ENCODE measurements at regions not wholly inside any gene's neighbourhood (a gene's known extent, or its start where the extent isn't known, plus 50 kb on each side); places are given as distances from the start of the nearest gene placed in this dataset.

DNA sequence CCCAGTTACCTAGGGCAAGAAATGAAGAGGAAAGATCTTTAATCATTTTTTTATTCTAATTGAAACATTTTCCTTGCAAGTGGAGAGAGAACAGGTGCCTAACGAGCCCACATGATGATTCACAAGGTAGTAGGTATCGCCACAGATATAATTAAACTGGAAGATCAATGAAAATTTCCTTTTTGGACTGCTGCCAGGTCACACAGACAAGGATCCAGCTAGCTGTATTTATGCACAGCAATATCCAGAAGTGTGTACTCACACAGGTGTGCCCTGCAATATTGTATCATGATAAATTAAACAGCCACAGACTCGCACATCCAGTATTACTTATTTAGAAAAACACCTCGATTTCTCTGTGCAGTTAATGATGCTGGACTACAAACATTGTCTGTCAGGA lies 294.0 kb upstream of the SMARCA2 start:
- TF ChIP-seq SIN3A (IDR thresholded peaks at IDR 0.05; ENCODE audit: borderline replicate concordance, low read depth, low read length) (no peak), ELF1 (IDR thresholded peaks at IDR 0.05) (no peak), CTCF (IDR thresholded peaks at IDR 0.05) (no peak), RAD21 (IDR thresholded peaks at IDR 0.05; ENCODE audit: low read length) (no peak), CHD2 (IDR thresholded peaks at IDR 0.05; ENCODE audit: low read length, partially characterized antibody) (no peak), GABPA (IDR thresholded peaks at IDR 0.05; ENCODE audit: low read depth) (no peak), SMC3 (IDR thresholded peaks at IDR 0.05; ENCODE audit: low read depth, low read length) (no peak), USF2 (IDR thresholded peaks at IDR 0.05; ENCODE audit: borderline replicate concordance, low read depth, low read length) (no peak), GATA2 (CRISPR knock-in tag; IDR thresholded peaks at IDR 0.05) (no peak), RXRA (IDR thresholded peaks at IDR 0.05; ENCODE audit: borderline replicate concordance, low read depth) (no peak), FOXJ3 (CRISPR knock-in tag; IDR thresholded peaks at IDR 0.05) (no peak), NRF1 (IDR thresholded peaks at IDR 0.05; ENCODE audit: low read depth, low read length) (no peak), YY1 (IDR thresholded peaks at IDR 0.05; ENCODE audit: low read depth) (no peak), USF1 (IDR thresholded peaks at IDR 0.05; ENCODE audit: borderline replicate concordance, low read depth) (no peak), TCF12 (IDR thresholded peaks at IDR 0.05) (no peak), POLR2AphosphoS5 (IDR thresholded peaks at IDR 0.05; ENCODE audit: low read depth, low read length) (no peak)
- TF ChIP-seq, protein P1, sequence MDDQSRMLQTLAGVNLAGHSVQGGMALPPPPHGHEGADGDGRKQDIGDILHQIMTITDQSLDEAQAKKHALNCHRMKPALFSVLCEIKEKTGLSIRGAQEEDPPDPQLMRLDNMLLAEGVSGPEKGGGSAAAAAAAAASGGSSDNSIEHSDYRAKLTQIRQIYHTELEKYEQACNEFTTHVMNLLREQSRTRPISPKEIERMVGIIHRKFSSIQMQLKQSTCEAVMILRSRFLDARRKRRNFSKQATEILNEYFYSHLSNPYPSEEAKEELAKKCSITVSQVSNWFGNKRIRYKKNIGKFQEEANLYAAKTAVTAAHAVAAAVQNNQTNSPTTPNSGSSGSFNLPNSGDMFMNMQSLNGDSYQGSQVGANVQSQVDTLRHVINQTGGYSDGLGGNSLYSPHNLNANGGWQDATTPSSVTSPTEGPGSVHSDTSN (IDR thresholded peaks at IDR 0.05) = no peak
- TF ChIP-seq, protein P2, sequence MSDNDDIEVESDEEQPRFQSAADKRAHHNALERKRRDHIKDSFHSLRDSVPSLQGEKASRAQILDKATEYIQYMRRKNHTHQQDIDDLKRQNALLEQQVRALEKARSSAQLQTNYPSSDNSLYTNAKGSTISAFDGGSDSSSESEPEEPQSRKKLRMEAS (IDR thresholded peaks at IDR 0.05; ENCODE audit: low read depth) = no peak
- TF ChIP-seq, protein P3, sequence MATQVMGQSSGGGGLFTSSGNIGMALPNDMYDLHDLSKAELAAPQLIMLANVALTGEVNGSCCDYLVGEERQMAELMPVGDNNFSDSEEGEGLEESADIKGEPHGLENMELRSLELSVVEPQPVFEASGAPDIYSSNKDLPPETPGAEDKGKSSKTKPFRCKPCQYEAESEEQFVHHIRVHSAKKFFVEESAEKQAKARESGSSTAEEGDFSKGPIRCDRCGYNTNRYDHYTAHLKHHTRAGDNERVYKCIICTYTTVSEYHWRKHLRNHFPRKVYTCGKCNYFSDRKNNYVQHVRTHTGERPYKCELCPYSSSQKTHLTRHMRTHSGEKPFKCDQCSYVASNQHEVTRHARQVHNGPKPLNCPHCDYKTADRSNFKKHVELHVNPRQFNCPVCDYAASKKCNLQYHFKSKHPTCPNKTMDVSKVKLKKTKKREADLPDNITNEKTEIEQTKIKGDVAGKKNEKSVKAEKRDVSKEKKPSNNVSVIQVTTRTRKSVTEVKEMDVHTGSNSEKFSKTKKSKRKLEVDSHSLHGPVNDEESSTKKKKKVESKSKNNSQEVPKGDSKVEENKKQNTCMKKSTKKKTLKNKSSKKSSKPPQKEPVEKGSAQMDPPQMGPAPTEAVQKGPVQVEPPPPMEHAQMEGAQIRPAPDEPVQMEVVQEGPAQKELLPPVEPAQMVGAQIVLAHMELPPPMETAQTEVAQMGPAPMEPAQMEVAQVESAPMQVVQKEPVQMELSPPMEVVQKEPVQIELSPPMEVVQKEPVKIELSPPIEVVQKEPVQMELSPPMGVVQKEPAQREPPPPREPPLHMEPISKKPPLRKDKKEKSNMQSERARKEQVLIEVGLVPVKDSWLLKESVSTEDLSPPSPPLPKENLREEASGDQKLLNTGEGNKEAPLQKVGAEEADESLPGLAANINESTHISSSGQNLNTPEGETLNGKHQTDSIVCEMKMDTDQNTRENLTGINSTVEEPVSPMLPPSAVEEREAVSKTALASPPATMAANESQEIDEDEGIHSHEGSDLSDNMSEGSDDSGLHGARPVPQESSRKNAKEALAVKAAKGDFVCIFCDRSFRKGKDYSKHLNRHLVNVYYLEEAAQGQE (IDR thresholded peaks at IDR 0.05; ENCODE audit: low read depth, low read length) = no peak
- TF ChIP-seq, protein P4, sequence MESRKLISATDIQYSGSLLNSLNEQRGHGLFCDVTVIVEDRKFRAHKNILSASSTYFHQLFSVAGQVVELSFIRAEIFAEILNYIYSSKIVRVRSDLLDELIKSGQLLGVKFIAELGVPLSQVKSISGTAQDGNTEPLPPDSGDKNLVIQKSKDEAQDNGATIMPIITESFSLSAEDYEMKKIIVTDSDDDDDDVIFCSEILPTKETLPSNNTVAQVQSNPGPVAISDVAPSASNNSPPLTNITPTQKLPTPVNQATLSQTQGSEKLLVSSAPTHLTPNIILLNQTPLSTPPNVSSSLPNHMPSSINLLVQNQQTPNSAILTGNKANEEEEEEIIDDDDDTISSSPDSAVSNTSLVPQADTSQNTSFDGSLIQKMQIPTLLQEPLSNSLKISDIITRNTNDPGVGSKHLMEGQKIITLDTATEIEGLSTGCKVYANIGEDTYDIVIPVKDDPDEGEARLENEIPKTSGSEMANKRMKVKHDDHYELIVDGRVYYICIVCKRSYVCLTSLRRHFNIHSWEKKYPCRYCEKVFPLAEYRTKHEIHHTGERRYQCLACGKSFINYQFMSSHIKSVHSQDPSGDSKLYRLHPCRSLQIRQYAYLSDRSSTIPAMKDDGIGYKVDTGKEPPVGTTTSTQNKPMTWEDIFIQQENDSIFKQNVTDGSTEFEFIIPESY (IDR thresholded peaks at IDR 0.05; ENCODE audit: borderline replicate concordance, low read depth) = no peak
- no peak overlapping the region for H3K9ac ChIP-seq
- no peaks in the 10 kb centered on the region for H4K20me1 ChIP-seq (ENCODE audit: insufficient read depth)
- no peaks in the 10 kb centered on the region for H3K9me2 ChIP-seq
- H3K79me2 ChIP-seq (ENCODE audit: insufficient read depth) = no peaks in the 10 kb centered on the region
- H3K4me3 ChIP-seq (ENCODE audit: low read depth in 2 of 2, low read length in 1 of 2) = no peak overlapping the region
- H3K36me3 ChIP-seq (replicated peaks in 1 of 2; ENCODE audit: control insufficient read depth in 1 of 2, insufficient read depth in 2 of 2, low read length in 1 of 2) = no peaks in the 10 kb centered on the region
- H3K4me2 ChIP-seq = no peak overlapping the region
- H3K27ac ChIP-seq (ENCODE audit: low read depth in 2 of 2, low read length in 1 of 2) = no peak overlapping the region
- ChIA-PET POLR2A (no interaction called here), CTCF (no interaction called here)
- no peak overlapping the region for H2AFZ ChIP-seq (ENCODE audit: low read depth)
- H3K9me3 ChIP-seq = no peaks in the 10 kb centered on the region
- no peaks in the 10 kb centered on the region for H3F3A ChIP-seq (replicated peaks; ENCODE audit: insufficient read depth)
- WGBS (ENCODE audit: low lambda C conversion rate) = 2% methylated on average over 4 of the region's 4 CpGs
- DNase-seq = no peak
- H3K27me3 ChIP-seq (ENCODE audit: insufficient read depth) = no peaks in the 10 kb centered on the region
- no peaks in the 10 kb centered on the region for H3K4me1 ChIP-seq (ENCODE audit: control insufficient read depth in 1 of 2, insufficient read depth in 2 of 2, low read depth in 1 of 2, low read length in 1 of 2)
